GM23338 (cell line): ENCODE measurements at regions not wholly inside any gene's neighbourhood (a gene's known extent, or its start where the extent isn't known, plus 50 kb on each side); places are given as distances from the start of the nearest gene placed in this dataset.

ENCODE experiments used
- ATAC-seq: fragments of 200-7000 bp; cut with Tn5 transposase; 3 replicates; pipeline ENCODE4 v1.9.1; 2020
- DNase-seq: peaks from one replicate; pipeline ENCODE4 v3.0.0-alpha.2; 2015; ENCODE audit warnings: low spot score
- H2AFZ ChIP-seq: fragments of 200-600 bp; sonication (generic); 2 replicates; pipeline ENCODE4 v1.8.0; 2016; ENCODE audit warnings: antibody characterized with exemption, mild to moderate bottlenecking, moderate library complexity
- H3F3A ChIP-seq: fragments of 200-600 bp; sonication (generic); replicated peaks from 2 replicates; pipeline ENCODE4 v1.8.0; 2017; ENCODE audit warnings: antibody characterized with exemption, mixed run types, low read depth
- H3K27ac ChIP-seq: fragments of 200-600 bp; sonication (generic); 2 replicates; pipeline ENCODE4 v1.6.1; 2016; ENCODE audit warnings: low read depth
- H3K27me3 ChIP-seq: fragments of 200-600 bp; sonication (generic); 2 replicates; pipeline ENCODE4 v1.8.0; 2016; ENCODE audit warnings: mild to moderate bottlenecking, mixed run types, moderate library complexity; ENCODE audit not compliant: insufficient read depth
- H3K36me3 ChIP-seq: fragments of 200-600 bp; sonication (generic); 2 replicates; pipeline ENCODE4 v1.8.0; 2016; ENCODE audit warnings: mild to moderate bottlenecking; ENCODE audit not compliant: insufficient read depth
- H3K4me1 ChIP-seq: fragments of 200-600 bp; sonication (generic); 2 replicates; pipeline ENCODE4 v1.8.0; 2016; ENCODE audit warnings: mild to moderate bottlenecking, moderate library complexity; ENCODE audit not compliant: insufficient read depth
- H3K4me2 ChIP-seq: fragments of 200-600 bp; sonication (generic); 2 replicates; pipeline ENCODE4 v1.7.1; 2017; ENCODE audit warnings: mixed run types
- H3K4me3 ChIP-seq: fragments of 200-600 bp; sonication (generic); 2 replicates; pipeline ENCODE4 v1.6.1; 2016; ENCODE audit warnings: mixed run types
- H3K79me2 ChIP-seq: fragments of 200-600 bp; sonication (generic); replicated peaks from 2 replicates; pipeline ENCODE4 v1.8.0; 2017; ENCODE audit warnings: mild to moderate bottlenecking; ENCODE audit not compliant: insufficient read depth
- H3K9me2 ChIP-seq: fragments of 200-600 bp; sonication (generic); 2 replicates; pipeline ENCODE4 v1.8.0; 2017; ENCODE audit not compliant: insufficient read depth
- H4K20me1 ChIP-seq: fragments of 200-600 bp; sonication (generic); replicated peaks from 2 replicates; pipeline ENCODE4 v1.8.0; 2017; ENCODE audit warnings: mild to moderate bottlenecking; ENCODE audit not compliant: insufficient read depth
- H3K27ac Mint-ChIP-seq: 2 replicates; pipeline ENCODE4 v1.8.0; 2020; ENCODE audit warnings: inconsistent platforms, mild to moderate bottlenecking, moderate library complexity, mixed read lengths
- H3K27me3 Mint-ChIP-seq: 3 replicates; pipeline ENCODE4 v1.8.0; 2022; ENCODE audit warnings: low read depth, mild to moderate bottlenecking, moderate library complexity, mixed read lengths, inconsistent platforms; ENCODE audit not compliant: insufficient read depth, poor library complexity
- H3K36me3 Mint-ChIP-seq: 3 replicates; pipeline ENCODE4 v1.8.0; 2021; ENCODE audit warnings: low read depth, mild to moderate bottlenecking, inconsistent platforms, moderate library complexity, mixed read lengths
- H3K4me1 Mint-ChIP-seq: 3 replicates; pipeline ENCODE4 v1.8.0; 2020; ENCODE audit warnings: mild to moderate bottlenecking, inconsistent platforms, mixed read lengths
- H3K4me3 Mint-ChIP-seq: 3 replicates; pipeline ENCODE4 v1.8.0; 2021; ENCODE audit warnings: moderate library complexity, mild to moderate bottlenecking, inconsistent platforms, mixed read lengths
- H3K9me3 Mint-ChIP-seq: 3 replicates; pipeline ENCODE4 v1.8.0; 2020; ENCODE audit warnings: moderate library complexity, mild to moderate bottlenecking, inconsistent platforms, mixed read lengths
- CREB1 ChIP-seq: fragments of 250-450 bp; sonication (Bioruptor Pico); IDR thresholded peaks from 2 replicates; pipeline ENCODE4 v1.5.0; 2020; ENCODE audit warnings: low read depth, mild to moderate bottlenecking, moderate library complexity
- EZH2 ChIP-seq: fragments of 200-600 bp; sonication (generic); IDR thresholded peaks from one replicate; pipeline ENCODE4 v1.8.0; 2017; ENCODE audit warnings: antibody characterized with exemption, mild to moderate bottlenecking, low read depth; ENCODE audit not compliant: unreplicated experiment
- EZH2phosphoT487 ChIP-seq: fragments of 200-600 bp; sonication (generic); IDR thresholded peaks from one replicate; pipeline ENCODE4 v1.8.1; 2018; ENCODE audit warnings: antibody characterized with exemption; ENCODE audit not compliant: unreplicated experiment
- JUNB ChIP-seq: IDR thresholded peaks from one replicate; pipeline ENCODE4 v1.6.1; 2016; ENCODE audit warnings: antibody characterized with exemption; ENCODE audit not compliant: unreplicated experiment
- NANOG ChIP-seq: IDR thresholded peaks from 2 replicates; pipeline ENCODE4 v1.6.1; 2016; ENCODE audit warnings: antibody characterized with exemption, borderline replicate concordance
- STAT1 ChIP-seq: IDR thresholded peaks from one replicate; pipeline ENCODE4 v1.6.1; 2016; ENCODE audit warnings: antibody characterized with exemption; ENCODE audit not compliant: unreplicated experiment
- ZNF114 ChIP-seq: fragments of 250-450 bp; sonication (Bioruptor Pico); IDR thresholded peaks from 2 replicates; pipeline ENCODE4 v1.5.0; 2020; ENCODE audit warnings: mild to moderate bottlenecking, moderate library complexity
- ZNF331 ChIP-seq: fragments of 250-450 bp; sonication (Bioruptor Pico); IDR thresholded peaks from 2 replicates; pipeline ENCODE4 v1.5.0; 2020; ENCODE audit warnings: low read depth, mild to moderate bottlenecking, moderate library complexity
- TF ChIP-seq, protein P1 (sequence below): IDR thresholded peaks from one replicate; pipeline ENCODE4 v1.6.1; 2018; ENCODE audit warnings: antibody characterized with exemption; ENCODE audit not compliant: unreplicated experiment
- TF ChIP-seq, protein P2 (sequence below), 2 experiments: fragments of 200-600 bp in 1 of 2; sonication (generic) in 1 of 2; conservative IDR thresholded peaks; 2 replicates each; pipeline versions ENCODE4 v1.5.1 to v1.6.1; 2016 to 2017; ENCODE audit warnings: antibody characterized with exemption in 2 of 2, low read depth in 2 of 2, mild to moderate bottlenecking in 2 of 2, moderate library complexity in 1 of 2

DNA sequence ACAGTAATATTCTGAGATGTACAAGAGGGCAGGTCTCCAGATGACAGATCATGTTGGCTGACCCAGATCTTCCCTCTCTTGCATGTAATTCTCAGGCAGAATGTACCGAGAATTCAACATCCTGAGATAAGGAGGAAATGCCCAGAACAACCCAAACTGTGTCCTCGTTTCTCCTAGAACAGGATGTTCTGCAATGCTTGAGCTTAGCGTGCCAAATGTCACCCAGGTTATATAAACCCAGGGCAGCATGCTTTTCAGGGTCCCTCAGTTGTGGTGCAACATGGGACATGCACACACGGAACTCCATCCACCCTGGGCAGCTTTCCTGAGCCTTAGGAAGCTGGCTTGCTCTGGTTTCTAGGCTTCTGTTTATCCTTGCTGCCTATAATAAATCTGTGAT is 102.1 kb upstream of the CMC1 start (continued):
- TF ChIP-seq, protein P1, sequence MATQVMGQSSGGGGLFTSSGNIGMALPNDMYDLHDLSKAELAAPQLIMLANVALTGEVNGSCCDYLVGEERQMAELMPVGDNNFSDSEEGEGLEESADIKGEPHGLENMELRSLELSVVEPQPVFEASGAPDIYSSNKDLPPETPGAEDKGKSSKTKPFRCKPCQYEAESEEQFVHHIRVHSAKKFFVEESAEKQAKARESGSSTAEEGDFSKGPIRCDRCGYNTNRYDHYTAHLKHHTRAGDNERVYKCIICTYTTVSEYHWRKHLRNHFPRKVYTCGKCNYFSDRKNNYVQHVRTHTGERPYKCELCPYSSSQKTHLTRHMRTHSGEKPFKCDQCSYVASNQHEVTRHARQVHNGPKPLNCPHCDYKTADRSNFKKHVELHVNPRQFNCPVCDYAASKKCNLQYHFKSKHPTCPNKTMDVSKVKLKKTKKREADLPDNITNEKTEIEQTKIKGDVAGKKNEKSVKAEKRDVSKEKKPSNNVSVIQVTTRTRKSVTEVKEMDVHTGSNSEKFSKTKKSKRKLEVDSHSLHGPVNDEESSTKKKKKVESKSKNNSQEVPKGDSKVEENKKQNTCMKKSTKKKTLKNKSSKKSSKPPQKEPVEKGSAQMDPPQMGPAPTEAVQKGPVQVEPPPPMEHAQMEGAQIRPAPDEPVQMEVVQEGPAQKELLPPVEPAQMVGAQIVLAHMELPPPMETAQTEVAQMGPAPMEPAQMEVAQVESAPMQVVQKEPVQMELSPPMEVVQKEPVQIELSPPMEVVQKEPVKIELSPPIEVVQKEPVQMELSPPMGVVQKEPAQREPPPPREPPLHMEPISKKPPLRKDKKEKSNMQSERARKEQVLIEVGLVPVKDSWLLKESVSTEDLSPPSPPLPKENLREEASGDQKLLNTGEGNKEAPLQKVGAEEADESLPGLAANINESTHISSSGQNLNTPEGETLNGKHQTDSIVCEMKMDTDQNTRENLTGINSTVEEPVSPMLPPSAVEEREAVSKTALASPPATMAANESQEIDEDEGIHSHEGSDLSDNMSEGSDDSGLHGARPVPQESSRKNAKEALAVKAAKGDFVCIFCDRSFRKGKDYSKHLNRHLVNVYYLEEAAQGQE, result no peak
- TF ChIP-seq, protein P2, sequence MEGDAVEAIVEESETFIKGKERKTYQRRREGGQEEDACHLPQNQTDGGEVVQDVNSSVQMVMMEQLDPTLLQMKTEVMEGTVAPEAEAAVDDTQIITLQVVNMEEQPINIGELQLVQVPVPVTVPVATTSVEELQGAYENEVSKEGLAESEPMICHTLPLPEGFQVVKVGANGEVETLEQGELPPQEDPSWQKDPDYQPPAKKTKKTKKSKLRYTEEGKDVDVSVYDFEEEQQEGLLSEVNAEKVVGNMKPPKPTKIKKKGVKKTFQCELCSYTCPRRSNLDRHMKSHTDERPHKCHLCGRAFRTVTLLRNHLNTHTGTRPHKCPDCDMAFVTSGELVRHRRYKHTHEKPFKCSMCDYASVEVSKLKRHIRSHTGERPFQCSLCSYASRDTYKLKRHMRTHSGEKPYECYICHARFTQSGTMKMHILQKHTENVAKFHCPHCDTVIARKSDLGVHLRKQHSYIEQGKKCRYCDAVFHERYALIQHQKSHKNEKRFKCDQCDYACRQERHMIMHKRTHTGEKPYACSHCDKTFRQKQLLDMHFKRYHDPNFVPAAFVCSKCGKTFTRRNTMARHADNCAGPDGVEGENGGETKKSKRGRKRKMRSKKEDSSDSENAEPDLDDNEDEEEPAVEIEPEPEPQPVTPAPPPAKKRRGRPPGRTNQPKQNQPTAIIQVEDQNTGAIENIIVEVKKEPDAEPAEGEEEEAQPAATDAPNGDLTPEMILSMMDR (conservative IDR thresholded peaks at IDR 0.05; ENCODE audit: low read depth in 2 of 2), result no peak
- no peak for TF ChIP-seq NANOG
- TF ChIP-seq EZH2phosphoT487, result no peak
- TF ChIP-seq ZNF114 (CRISPR knock-in tag), result no peak
- no peak for TF ChIP-seq EZH2
- no peak for TF ChIP-seq CREB1
- TF ChIP-seq STAT1, result no peak
- no peak for TF ChIP-seq ZNF331 (CRISPR knock-in tag)

DNA sequence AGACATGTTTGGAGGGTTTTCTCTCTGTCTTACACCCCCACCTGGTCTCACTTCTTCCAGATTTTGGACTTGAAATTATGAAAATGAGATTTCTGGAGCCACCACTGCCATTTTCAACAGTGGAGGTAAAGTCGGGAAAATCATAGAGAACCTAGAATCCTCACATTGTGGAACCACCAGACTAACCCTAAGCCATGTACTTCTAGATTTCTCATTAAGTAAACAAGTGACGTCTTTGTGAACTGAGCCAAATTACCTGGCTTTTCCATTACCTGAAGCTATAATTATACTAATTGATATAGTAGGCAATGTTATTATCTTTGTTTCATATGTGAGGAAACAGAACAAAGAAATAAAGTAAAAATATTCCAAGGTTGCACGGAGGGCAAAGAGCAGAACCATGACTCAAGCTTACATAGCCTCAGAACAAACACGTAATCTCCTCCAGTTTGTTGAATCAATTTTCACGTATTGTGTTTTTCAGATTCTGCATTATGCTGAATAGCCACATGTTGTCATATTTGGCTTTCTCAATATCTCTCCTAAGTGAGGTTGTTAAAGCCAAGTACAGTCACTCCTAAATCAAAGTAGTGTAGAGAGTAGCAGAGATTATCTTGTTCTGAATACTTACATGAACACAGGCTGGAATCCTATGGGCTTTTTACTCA is 101.3 kb upstream of the CMC1 start:
- no peaks in the 10 kb centered on the region for H3F3A ChIP-seq
- H3K36me3 Mint-ChIP-seq, result no peaks in the 10 kb centered on the region
- DNase-seq (no peak), ATAC-seq (no peak)
- no peaks in the 10 kb centered on the region for H3K79me2 ChIP-seq
- H3K27me3 Mint-ChIP-seq, result no peaks in the 10 kb centered on the region
- H3K36me3 ChIP-seq, result no peaks in the 10 kb centered on the region
- H3K4me1 Mint-ChIP-seq, result no peaks in the 10 kb centered on the region
- H3K27me3 ChIP-seq, result no peaks in the 10 kb centered on the region
- no peak overlapping the region for H3K4me3 ChIP-seq
- H4K20me1 ChIP-seq, result no peaks in the 10 kb centered on the region
- H3K9me2 ChIP-seq, result no peaks in the 10 kb centered on the region
- H3K27ac ChIP-seq, result no peak overlapping the region
- no peak overlapping the region for H2AFZ ChIP-seq
- no peaks in the 10 kb centered on the region for H3K4me1 ChIP-seq
- TF ChIP-seq JUNB, result no peak
- no peaks in the 10 kb centered on the region for H3K9me3 Mint-ChIP-seq
- no peak overlapping the region for H3K4me3 Mint-ChIP-seq
- H3K4me2 ChIP-seq, result no peak overlapping the region
- H3K27ac Mint-ChIP-seq, result no peak overlapping the region
